ENCODE measurements at regions not wholly inside any gene's neighbourhood (a gene's known extent, or its start where the extent isn't known, plus 50 kb on each side); places are given as distances from the start of the nearest gene placed in this dataset.

GRCh38 chr6:21664314-21665109 lies 71.0 kb downstream of the SOX4 start:
- ATAC-seq (ENCODE audit: insufficient number of reproducible peaks, low FRiP score, low read depth) (no peak), DNase-seq (ENCODE audit: low spot score) (no peak)
- peaks cover 2 to 11% of the 10 kb centered on the region in 2 donors for H3K4me1 ChIP-seq (ENCODE audit: control insufficient read depth in 1 of 2, low read depth in 2 of 2)
- H3K4me3 ChIP-seq: peak overlapping the region; percentile 87
- H3K27me3 ChIP-seq (replicated peaks; ENCODE audit: insufficient read depth): no peaks in the 10 kb centered on the region
- TF ChIP-seq, protein P1, sequence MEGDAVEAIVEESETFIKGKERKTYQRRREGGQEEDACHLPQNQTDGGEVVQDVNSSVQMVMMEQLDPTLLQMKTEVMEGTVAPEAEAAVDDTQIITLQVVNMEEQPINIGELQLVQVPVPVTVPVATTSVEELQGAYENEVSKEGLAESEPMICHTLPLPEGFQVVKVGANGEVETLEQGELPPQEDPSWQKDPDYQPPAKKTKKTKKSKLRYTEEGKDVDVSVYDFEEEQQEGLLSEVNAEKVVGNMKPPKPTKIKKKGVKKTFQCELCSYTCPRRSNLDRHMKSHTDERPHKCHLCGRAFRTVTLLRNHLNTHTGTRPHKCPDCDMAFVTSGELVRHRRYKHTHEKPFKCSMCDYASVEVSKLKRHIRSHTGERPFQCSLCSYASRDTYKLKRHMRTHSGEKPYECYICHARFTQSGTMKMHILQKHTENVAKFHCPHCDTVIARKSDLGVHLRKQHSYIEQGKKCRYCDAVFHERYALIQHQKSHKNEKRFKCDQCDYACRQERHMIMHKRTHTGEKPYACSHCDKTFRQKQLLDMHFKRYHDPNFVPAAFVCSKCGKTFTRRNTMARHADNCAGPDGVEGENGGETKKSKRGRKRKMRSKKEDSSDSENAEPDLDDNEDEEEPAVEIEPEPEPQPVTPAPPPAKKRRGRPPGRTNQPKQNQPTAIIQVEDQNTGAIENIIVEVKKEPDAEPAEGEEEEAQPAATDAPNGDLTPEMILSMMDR (IDR thresholded peaks at IDR 0.05): no peak
- H3K27ac ChIP-seq: peak overlapping the region in 1 of 2 donors; percentile 80
- no peaks in the 10 kb centered on the region for H3K36me3 ChIP-seq
- H3K9me3 ChIP-seq: no peaks in the 10 kb centered on the region

GRCh38 chr6:21665110-21665391 lies 71.5 kb downstream of the SOX4 start:
- H3K4me3 ChIP-seq: peak overlapping the region; percentile 87
- DNase-seq (ENCODE audit: low spot score): no peak
- no peaks in the 10 kb centered on the region for H3K36me3 ChIP-seq
- H3K27me3 ChIP-seq (replicated peaks; ENCODE audit: insufficient read depth): no peaks in the 10 kb centered on the region
- peak overlapping the region in 1 of 2 donors; percentile 80 for H3K27ac ChIP-seq
- H3K9me3 ChIP-seq: no peaks in the 10 kb centered on the region
- TF ChIP-seq, protein P1 (IDR thresholded peaks at IDR 0.05): no peak
- no peak for ATAC-seq (ENCODE audit: insufficient number of reproducible peaks, low FRiP score, low read depth)
- peaks cover 4 to 15% of the 10 kb centered on the region in 2 donors for H3K4me1 ChIP-seq (ENCODE audit: control insufficient read depth in 1 of 2, low read depth in 2 of 2)

DNA sequence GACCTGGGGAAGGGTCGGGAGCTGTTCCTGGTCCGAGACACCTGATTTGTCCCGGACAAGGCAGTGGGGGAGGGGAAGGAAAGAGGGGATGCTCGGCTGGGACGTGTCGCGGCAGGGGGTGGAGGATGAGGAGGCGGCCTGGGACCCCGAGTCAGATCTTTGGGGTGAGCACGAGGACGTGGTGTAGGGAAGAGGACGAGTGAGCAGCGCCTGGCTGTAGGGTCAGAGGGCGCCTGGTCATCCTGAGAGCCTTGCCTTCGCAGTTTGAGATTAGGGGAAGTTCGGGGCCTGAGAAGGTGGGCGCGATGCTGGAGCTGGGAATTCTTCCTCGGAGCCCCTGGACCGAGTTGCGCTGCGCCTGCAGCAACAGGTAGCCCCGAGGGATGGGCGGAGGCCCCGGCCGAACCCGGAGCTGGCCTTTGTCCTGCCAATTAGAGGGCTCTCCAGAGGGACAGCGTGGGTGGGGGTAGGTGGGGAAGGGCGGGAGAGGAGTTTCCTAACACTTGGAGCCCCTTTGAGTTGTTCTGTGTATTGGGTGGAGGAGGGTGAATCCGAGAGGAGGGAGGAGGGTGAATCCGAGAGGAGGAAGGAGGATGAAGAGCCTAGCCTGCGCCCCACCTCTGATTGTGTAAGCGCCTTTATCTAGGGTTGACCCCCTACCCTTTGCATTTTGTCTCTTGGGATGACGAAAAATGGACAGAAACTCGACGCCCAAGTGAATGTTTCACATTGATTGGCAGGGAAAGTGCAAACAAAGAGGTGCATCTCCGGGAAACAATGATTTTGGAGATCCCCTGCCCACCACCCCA lies 72.0 kb downstream of the SOX4 start:
- Histone ChIP-seq H3K9me3 (no peaks in the 10 kb centered on the region), H3K4me1 (ENCODE audit: control insufficient read depth in 1 of 2, low read depth in 2 of 2) (peaks cover 5 to 18% of the 10 kb centered on the region in 2 donors), H3K27me3 (replicated peaks; ENCODE audit: insufficient read depth) (no peaks in the 10 kb centered on the region), H3K36me3 (no peaks in the 10 kb centered on the region), H3K4me3 (peak overlapping the region; percentile 87), H3K27ac (peak overlapping the region in 1 of 2 donors; percentile 80)
- TF ChIP-seq, protein P1 (IDR thresholded peaks at IDR 0.05): no peak
- DNase-seq (ENCODE audit: low spot score) (no peak), ATAC-seq (ENCODE audit: insufficient number of reproducible peaks, low FRiP score, low read depth) (no peak)

DNA sequence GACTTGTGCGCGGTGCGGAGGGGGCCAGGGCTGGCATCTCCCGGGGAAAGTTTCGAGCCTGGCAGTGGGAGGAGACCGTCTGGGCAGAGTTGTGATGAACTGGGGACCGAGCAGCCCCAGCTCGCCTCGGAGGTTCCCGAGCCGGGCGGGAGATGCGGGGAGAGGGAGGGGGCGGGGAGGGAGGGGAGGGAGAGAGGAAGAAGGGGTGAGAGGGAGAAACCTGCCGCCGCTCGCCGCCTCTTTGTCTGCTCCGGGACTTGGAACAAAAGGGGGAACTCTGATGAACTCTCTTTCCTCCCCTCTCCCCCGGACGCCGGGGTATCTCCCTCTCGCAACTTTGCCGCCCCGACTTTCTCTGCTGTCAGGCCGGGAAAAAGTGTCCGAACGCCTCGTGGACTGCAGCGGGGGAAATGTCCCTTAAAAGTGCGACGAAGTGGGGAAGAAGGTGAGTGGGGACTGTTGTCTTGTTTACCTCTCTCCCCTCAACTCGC lies 72.7 kb downstream of the SOX4 start:
- Histone ChIP-seq H3K27ac (peak overlapping the region; percentile 37 to 80), H3K27me3 (replicated peaks; ENCODE audit: insufficient read depth) (no peaks in the 10 kb centered on the region), H3K4me1 (ENCODE audit: control insufficient read depth in 1 of 2, low read depth in 2 of 2) (peaks cover 5 to 22% of the 10 kb centered on the region in 2 donors), H3K4me3 (peak overlapping the region; percentile 87), H3K36me3 (no peaks in the 10 kb centered on the region), H3K9me3 (no peaks in the 10 kb centered on the region)
- TF ChIP-seq, protein P1 (IDR thresholded peaks at IDR 0.05): no peak
- ATAC-seq (ENCODE audit: insufficient number of reproducible peaks, low FRiP score, low read depth) (no peak), DNase-seq (ENCODE audit: low spot score) (no peak)
